ENCODE measurements at regions not wholly inside any gene's neighbourhood (a gene's known extent, or its start where the extent isn't known, plus 50 kb on each side); places are given as distances from the start of the nearest gene placed in this dataset.

DNA sequence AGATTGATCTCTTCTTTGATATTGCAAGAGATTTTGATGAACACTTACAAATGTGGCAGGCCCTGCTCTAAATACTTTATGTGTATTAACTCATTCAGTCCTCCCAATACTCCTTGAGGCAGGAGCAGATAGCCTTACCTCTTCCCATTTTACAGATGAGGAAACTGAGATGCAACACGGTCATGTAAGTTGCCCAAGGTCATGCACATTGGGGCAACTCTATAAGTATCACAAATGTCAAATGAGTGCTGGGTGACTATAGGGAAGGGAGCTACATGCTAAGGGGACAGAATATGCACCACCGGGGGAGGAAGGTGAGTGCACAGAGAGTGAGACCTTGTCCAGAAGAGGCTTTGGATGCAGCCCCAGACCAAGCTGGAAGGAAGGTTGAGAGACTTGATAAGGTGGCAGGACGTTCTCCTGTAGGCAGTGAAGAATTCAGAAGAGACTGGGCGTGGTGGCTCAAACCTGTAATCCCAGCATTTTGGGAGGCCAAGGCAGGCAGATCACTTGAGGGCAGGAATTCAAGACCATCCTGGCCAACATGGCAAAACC, 132.3 kb upstream of the PWP1 start:
- H3K27ac ChIP-seq, result no peak overlapping the region
- DNase-seq, result no peak
- no peaks in the 10 kb centered on the region for H3K36me3 ChIP-seq
- no peaks in the 10 kb centered on the region for H3K27me3 ChIP-seq (ENCODE audit: insufficient read depth, low read depth, severe bottlenecking)
- TF ChIP-seq, protein P1, sequence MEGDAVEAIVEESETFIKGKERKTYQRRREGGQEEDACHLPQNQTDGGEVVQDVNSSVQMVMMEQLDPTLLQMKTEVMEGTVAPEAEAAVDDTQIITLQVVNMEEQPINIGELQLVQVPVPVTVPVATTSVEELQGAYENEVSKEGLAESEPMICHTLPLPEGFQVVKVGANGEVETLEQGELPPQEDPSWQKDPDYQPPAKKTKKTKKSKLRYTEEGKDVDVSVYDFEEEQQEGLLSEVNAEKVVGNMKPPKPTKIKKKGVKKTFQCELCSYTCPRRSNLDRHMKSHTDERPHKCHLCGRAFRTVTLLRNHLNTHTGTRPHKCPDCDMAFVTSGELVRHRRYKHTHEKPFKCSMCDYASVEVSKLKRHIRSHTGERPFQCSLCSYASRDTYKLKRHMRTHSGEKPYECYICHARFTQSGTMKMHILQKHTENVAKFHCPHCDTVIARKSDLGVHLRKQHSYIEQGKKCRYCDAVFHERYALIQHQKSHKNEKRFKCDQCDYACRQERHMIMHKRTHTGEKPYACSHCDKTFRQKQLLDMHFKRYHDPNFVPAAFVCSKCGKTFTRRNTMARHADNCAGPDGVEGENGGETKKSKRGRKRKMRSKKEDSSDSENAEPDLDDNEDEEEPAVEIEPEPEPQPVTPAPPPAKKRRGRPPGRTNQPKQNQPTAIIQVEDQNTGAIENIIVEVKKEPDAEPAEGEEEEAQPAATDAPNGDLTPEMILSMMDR (IDR thresholded peaks at IDR 0.05; ENCODE audit: low read depth, low read length), result no peak
- no peaks in the 10 kb centered on the region for H3K9me3 ChIP-seq (ENCODE audit: severe bottlenecking)
- H3K4me3 ChIP-seq (ENCODE audit: low read depth, low read length), result no peak overlapping the region

DNA sequence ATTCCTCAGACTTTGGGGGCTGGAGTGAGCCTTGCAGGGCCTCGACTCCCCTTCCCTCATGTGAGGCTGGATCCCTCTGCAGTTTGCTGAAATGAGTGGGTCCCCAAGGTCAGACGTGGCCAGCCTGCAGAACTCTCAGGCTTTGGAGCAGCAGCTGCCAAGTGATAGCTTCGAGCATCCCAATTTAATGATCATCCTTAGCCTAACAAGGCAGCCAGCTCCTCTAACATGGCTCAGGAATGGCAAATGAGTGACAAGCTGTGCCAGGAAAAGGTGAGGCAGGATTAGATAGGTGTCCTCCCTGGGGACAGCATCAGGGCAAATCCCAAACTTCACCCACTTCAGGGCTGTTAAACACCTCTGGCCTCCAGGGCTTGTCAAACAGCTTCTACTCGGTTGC, 130.7 kb upstream of the PWP1 start:
- TF ChIP-seq, protein P1 (IDR thresholded peaks at IDR 0.05; ENCODE audit: low read depth, low read length), result no peak

DNA sequence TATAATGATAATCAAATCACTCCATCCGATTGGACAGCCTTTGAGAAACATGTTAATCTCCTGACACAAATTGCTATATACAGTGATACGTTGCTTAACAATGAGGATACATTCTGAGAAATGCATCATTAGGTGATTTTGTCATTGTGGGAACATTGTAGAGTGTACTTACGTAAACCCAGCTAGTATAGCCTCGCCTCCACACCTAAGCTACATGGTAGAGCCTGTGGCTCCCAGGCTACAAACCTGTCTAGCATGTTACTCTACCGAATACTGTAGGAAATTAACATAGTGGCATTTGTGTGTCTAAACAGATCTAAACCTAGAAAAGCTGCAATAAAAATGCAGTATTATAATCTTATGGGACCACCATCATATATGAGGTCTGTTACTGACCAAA, 128.6 kb upstream of the PWP1 start:
- H3K4me3 ChIP-seq (ENCODE audit: low read depth, low read length), result no peak overlapping the region
- H3K9me3 ChIP-seq (ENCODE audit: severe bottlenecking), result no peaks in the 10 kb centered on the region
- H3K27ac ChIP-seq, result no peak overlapping the region
- TF ChIP-seq, protein P1 (IDR thresholded peaks at IDR 0.05; ENCODE audit: low read depth, low read length), result no peak
- no peaks in the 10 kb centered on the region for H3K27me3 ChIP-seq (ENCODE audit: insufficient read depth, low read depth, severe bottlenecking)
- no peak for DNase-seq
- no peaks in the 10 kb centered on the region for H3K36me3 ChIP-seq

More for the DNA sequence above, 130.7 kb upstream of the PWP1 start:
- H3K36me3 ChIP-seq, result no peaks in the 10 kb centered on the region
- no peak for DNase-seq
- no peaks in the 10 kb centered on the region for H3K27me3 ChIP-seq (ENCODE audit: insufficient read depth, low read depth, severe bottlenecking)
- H3K27ac ChIP-seq, result no peak overlapping the region
- no peaks in the 10 kb centered on the region for H3K9me3 ChIP-seq (ENCODE audit: severe bottlenecking)
- no peak overlapping the region for H3K4me3 ChIP-seq (ENCODE audit: low read depth, low read length)

DNA sequence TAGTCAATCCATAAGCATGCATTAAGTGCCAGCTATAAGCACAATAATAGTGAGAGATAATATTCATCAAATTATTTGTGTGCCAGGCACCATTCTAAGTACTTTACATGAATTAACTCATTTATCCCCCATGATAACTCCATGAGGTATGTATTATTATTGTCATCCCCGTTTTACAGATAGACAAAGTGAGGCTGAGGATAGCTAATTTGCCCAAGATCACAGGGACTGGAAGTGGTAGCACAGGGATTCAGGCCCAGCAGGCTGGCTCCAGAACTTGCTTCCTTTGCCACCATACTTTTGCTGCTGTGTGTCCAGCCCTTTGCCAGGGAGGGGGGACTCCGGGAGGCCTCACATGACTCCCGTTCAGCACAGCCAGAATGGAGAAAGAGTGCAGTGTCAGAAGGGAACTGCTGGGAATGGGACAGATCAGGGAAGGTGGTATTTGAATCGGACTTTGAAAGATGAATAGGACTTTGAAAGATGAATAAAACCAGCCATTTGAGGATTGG, 128.0 kb upstream of the PWP1 start:
- Histone ChIP-seq H3K27ac (no peak overlapping the region), H3K9me3 (ENCODE audit: severe bottlenecking) (no peaks in the 10 kb centered on the region), H3K4me3 (ENCODE audit: low read depth, low read length) (no peak overlapping the region), H3K27me3 (ENCODE audit: insufficient read depth, low read depth, severe bottlenecking) (no peaks in the 10 kb centered on the region), H3K36me3 (no peaks in the 10 kb centered on the region)
- no peak for DNase-seq
- TF ChIP-seq, protein P1 (IDR thresholded peaks at IDR 0.05; ENCODE audit: low read depth, low read length), result no peak

DNA sequence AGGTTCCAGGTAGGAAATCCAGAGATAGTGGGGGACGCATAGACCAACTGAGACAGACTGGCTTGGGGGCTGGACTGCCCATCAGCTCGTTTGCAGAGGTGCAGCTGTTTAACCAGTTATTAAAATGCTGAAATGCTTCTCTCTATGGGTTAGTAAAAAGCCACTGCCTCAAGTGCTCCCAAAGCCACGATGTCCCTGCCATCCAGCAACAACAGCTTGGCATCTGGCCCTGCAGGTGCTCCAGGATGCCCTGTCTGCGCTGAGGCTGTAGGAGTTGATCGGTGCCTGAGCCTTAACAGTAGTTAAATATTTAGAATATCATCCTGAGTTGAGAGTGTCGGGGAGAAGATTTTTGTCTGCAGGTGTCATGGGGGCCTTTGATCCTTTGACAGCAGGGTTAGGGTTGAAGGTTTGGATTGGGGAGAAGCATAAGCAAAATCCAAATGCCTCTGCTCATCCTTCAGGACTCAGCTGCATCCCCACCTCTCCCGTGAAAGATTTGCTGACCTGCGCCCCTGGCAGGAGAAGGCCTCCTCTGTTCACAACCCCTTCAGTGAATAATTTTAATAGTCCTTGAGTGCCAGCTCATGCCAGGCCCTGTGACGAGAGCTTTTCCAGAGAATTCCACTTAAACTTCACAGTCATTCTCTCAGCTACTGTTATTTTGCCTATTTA, 127.3 kb upstream of the PWP1 start:
- Histone ChIP-seq H3K27me3 (ENCODE audit: insufficient read depth, low read depth, severe bottlenecking) (no peaks in the 10 kb centered on the region), H3K9me3 (ENCODE audit: severe bottlenecking) (no peaks in the 10 kb centered on the region), H3K4me3 (ENCODE audit: low read depth, low read length) (no peak overlapping the region), H3K27ac (no peak overlapping the region), H3K36me3 (no peaks in the 10 kb centered on the region)
- DNase-seq, result no peak
- TF ChIP-seq, protein P1 (IDR thresholded peaks at IDR 0.05; ENCODE audit: low read depth, low read length), result no peak

Measured in WERI-Rb-1 (cell line).